WERI-Rb-1 (cell line): ENCODE measurements at regions not wholly inside any gene's neighbourhood (a gene's known extent, or its start where the extent isn't known, plus 50 kb on each side); places are given as distances from the start of the nearest gene placed in this dataset.

Experiments used
- DNase-seq: peaks from one replicate; pipeline ENCODE4 v3.0.0-alpha.2; 2020
- H3K27ac ChIP-seq: fragments of 250-450 bp; sonication (Bioruptor Pico); 2 replicates; pipeline ENCODE4 v1.5.1; 2020; ENCODE audit warnings: mild to moderate bottlenecking, moderate library complexity
- H3K27me3 ChIP-seq: fragments of 250-450 bp; sonication (Bioruptor Pico); 2 replicates; pipeline ENCODE4 v1.5.1; 2021; ENCODE audit warnings: mild to moderate bottlenecking, low read depth, moderate library complexity; ENCODE audit not compliant: insufficient read depth, severe bottlenecking
- H3K36me3 ChIP-seq: fragments of 250-450 bp; sonication (Bioruptor Pico); 2 replicates; pipeline ENCODE4 v1.5.1; 2020; ENCODE audit warnings: mild to moderate bottlenecking, moderate library complexity
- H3K4me3 ChIP-seq: 2 replicates; pipeline ENCODE4 v1.5.1; 2011; ENCODE audit warnings: low read depth, mild to moderate bottlenecking, control low read depth, low read length
- H3K9me3 ChIP-seq: fragments of 250-450 bp; sonication (Bioruptor Pico); 2 replicates; pipeline ENCODE4 v1.5.1; 2021; ENCODE audit warnings: mild to moderate bottlenecking, moderate library complexity; ENCODE audit not compliant: severe bottlenecking
- CTCF ChIP-seq: IDR thresholded peaks from 2 replicates; pipeline ENCODE4 v1.5.1; 2011; ENCODE audit warnings: low read depth, mild to moderate bottlenecking, control low read depth, inconsistent platforms, low read length

GRCh38 chr7:116398672-116399071, 100.9 kb upstream of the CAV2 start:
- no peak overlapping the region for H3K27ac ChIP-seq
- no peak overlapping the region for H3K4me3 ChIP-seq
- no peaks in the 10 kb centered on the region for H3K9me3 ChIP-seq
- no peak for TF ChIP-seq CTCF
- no peak for DNase-seq
- peaks cover 19% of the 10 kb centered on the region for H3K27me3 ChIP-seq
- no peaks in the 10 kb centered on the region for H3K36me3 ChIP-seq

- no peak overlapping the region for H3K4me3 ChIP-seq
- no peaks in the 10 kb centered on the region for H3K9me3 ChIP-seq
- no peak for DNase-seq
- H3K27ac ChIP-seq, result no peak overlapping the region
- peaks cover 21% of the 10 kb centered on the region for H3K27me3 ChIP-seq
- no peaks in the 10 kb centered on the region for H3K36me3 ChIP-seq
- no peak for TF ChIP-seq CTCF
Measured at GRCh38 chr7:116399819-116400218, 99.7 kb upstream of the CAV2 start.

GRCh38 chr7:116400522-116400921, 99.0 kb upstream of the CAV2 start:
- Histone ChIP-seq H3K4me3 (no peak overlapping the region), H3K27ac (no peak overlapping the region), H3K27me3 (peaks cover 24% of the 10 kb centered on the region), H3K9me3 (no peaks in the 10 kb centered on the region), H3K36me3 (no peaks in the 10 kb centered on the region)
- TF ChIP-seq CTCF, result no peak
- DNase-seq, result no peak

- peaks cover 25% of the 10 kb centered on the region for H3K27me3 ChIP-seq
- no peaks in the 10 kb centered on the region for H3K36me3 ChIP-seq
- H3K27ac ChIP-seq, result no peak overlapping the region
- no peaks in the 10 kb centered on the region for H3K9me3 ChIP-seq
- no peak for DNase-seq
- no peak for TF ChIP-seq CTCF
- H3K4me3 ChIP-seq, result no peak overlapping the region
Measured at GRCh38 chr7:116401711-116402110, 97.8 kb upstream of the CAV2 start.

- no peak for DNase-seq
- Histone ChIP-seq H3K4me3 (no peak overlapping the region), H3K9me3 (no peaks in the 10 kb centered on the region), H3K27me3 (peaks cover 24% of the 10 kb centered on the region), H3K36me3 (no peaks in the 10 kb centered on the region), H3K27ac (no peak overlapping the region)
- TF ChIP-seq CTCF, result no peak
Measured at GRCh38 chr7:116403265-116403664, 96.3 kb upstream of the CAV2 start.

- H3K36me3 ChIP-seq, result no peaks in the 10 kb centered on the region
- TF ChIP-seq CTCF, result no peak
- H3K4me3 ChIP-seq, result no peak overlapping the region
- H3K27ac ChIP-seq, result no peak overlapping the region
- peaks cover 26% of the 10 kb centered on the region for H3K27me3 ChIP-seq
- DNase-seq, result no peak
- no peaks in the 10 kb centered on the region for H3K9me3 ChIP-seq
Measured at GRCh38 chr7:116404389-116404788, 95.1 kb upstream of the CAV2 start.
